Dermis microvascular lymphatic vessel endothelial cell (primary cell): ENCODE measurements at regions not wholly inside any gene's neighbourhood (a gene's known extent, or its start where the extent isn't known, plus 50 kb on each side); places are given as distances from the start of the nearest gene placed in this dataset.
"Not testable (repeated sequence)": the region's sequence is repeated elsewhere in the genome, so short reads cannot be mapped to it uniquely, and the experiment has no call there.

ENCODE experiments used
- DNase-seq, 2 donors: peaks; one replicate each; pipeline versions ENCODE4 v3.0.0 to v3.0.0-alpha.2; 2010; ENCODE audit warnings: low read depth in 2 of 2

- no peak for DNase-seq
These were observed 193.7 kb downstream of the MSX2 start for GRCh38 chr5:174917976-174918554.

- not testable (repeated sequence) for DNase-seq
These were observed 193.1 kb downstream of the MSX2 start for GRCh38 chr5:174917435-174917834.

GRCh38 chr5:174916924-174917323 lies 192.5 kb downstream of the MSX2 start:
- not testable (repeated sequence) for DNase-seq

GRCh38 chr5:174916227-174916626 lies 191.8 kb downstream of the MSX2 start:
- DNase-seq = no peak

- DNase-seq = no peak
These were observed 186.7 kb downstream of the MSX2 start for GRCh38 chr5:174911118-174911517.

GRCh38 chr5:174910245-174910737 lies 185.9 kb downstream of the MSX2 start:
- peak; percentile 10 to 27 for DNase-seq

- DNase-seq = no peak
These were observed 178.9 kb downstream of the MSX2 start for GRCh38 chr5:174903172-174903732.

GRCh38 chr5:174901336-174901735 lies 177.0 kb downstream of the MSX2 start:
- DNase-seq = no peak

GRCh38 chr5:174900240-174900865 lies 176.0 kb downstream of the MSX2 start:
- no peak for DNase-seq

- no peak for DNase-seq
These were observed 173.0 kb downstream of the MSX2 start for GRCh38 chr5:174897281-174897950.

GRCh38 chr5:174895360-174895759 lies 171.0 kb downstream of the MSX2 start:
- no peak for DNase-seq

GRCh38 chr5:174892742-174893141 lies 168.4 kb downstream of the MSX2 start:
- DNase-seq = no peak

- DNase-seq = not testable (repeated sequence)
These were observed 156.2 kb downstream of the MSX2 start for GRCh38 chr5:174880412-174881200.

- no peak for DNase-seq
These were observed 153.6 kb downstream of the MSX2 start for GRCh38 chr5:174877987-174878386.

- no peak for DNase-seq
These were observed 147.9 kb downstream of the MSX2 start for GRCh38 chr5:174872271-174872670.

GRCh38 chr5:174852143-174852542 lies 127.8 kb downstream of the MSX2 start:
- DNase-seq = no peak

- no peak for DNase-seq
These were observed 126.3 kb downstream of the MSX2 start for GRCh38 chr5:174850565-174851169.

GRCh38 chr5:174849426-174849825 lies 125.0 kb downstream of the MSX2 start:
- DNase-seq = no peak

- DNase-seq = no peak
These were observed 120.6 kb downstream of the MSX2 start for GRCh38 chr5:174844971-174845370.

- no peak for DNase-seq
These were observed 119.2 kb downstream of the MSX2 start for GRCh38 chr5:174843263-174844250.
